HG03175 (cell line): ENCODE measurements at regions not wholly inside any gene's neighbourhood (a gene's known extent, or its start where the extent isn't known, plus 50 kb on each side); places are given as distances from the start of the nearest gene placed in this dataset.
"Not testable (repeated sequence)": the region's sequence is repeated elsewhere in the genome, so short reads cannot be mapped to it uniquely, and the experiment has no call there.

Experiments
- ATAC-seq: cut with Tn5 transposase; IDR thresholded peaks from one replicate; pipeline ENCODE4 v1.9.1; 2021; ENCODE audit warnings: mild to moderate bottlenecking, moderate library complexity; ENCODE audit not compliant: unreplicated experiment

GRCh38 chr7:69537691-69538090 lies 60.6 kb upstream of the AUTS2 start:
- ATAC-seq, result no peak

- no peak for ATAC-seq
Observed at GRCh38 chr7:69539531-69539930, 58.7 kb upstream of the AUTS2 start.

DNA sequence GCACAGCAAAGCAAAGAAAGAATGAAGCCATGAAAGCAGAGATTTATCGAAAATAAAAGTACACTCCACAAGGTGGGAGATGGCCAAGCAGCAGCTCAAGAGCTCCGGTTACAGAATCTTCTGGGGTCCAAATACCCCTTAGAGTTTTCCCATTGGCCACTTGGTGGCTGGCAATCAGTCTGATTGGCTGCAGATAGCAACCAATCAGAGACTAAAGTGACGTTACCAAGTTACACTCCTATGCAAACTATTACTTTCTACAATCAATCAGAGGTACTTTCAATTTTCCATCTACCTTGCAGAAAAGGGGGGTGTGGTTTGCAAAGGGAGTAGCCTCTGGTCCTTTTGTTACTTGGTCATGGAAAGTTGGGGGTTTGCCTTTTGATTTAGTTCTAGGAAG lies 58.0 kb upstream of the AUTS2 start:
- no peak for ATAC-seq

DNA sequence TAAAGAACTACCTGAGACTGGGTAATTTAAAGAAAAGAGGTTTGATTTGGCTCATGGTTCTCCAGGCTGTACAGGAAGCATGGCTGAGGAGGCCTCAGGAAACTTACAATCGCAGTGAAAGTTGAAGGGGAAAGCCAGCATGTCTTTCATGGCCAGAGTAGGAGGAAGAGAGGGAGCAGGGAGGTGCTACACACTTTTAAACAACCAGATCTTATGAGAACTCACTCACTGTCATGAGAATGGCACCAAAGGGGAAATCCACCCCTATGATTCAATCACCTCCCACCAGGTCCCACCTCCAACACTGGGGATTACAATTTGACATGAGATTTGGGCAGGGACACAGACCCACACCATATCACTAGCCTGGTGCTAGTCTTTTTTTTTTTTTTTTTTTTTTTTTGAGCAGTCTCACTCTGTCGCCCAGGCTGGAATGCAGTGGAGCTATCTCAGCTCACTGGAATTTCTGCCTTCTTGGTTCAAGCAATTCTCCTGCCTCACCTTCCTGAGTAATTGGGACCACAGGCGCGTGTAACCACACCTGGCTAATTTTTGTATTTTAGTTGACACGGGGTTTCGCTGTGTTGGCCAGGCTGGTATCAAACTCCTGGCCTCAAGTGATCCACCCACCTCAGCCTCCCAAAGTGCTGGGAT lies 56.4 kb upstream of the AUTS2 start:
- ATAC-seq, result not testable (repeated sequence)

GRCh38 chr7:69545175-69545574 lies 53.1 kb upstream of the AUTS2 start:
- ATAC-seq, result no peak
